ENCODE measurements at regions not wholly inside any gene's neighbourhood (a gene's known extent, or its start where the extent isn't known, plus 50 kb on each side); places are given as distances from the start of the nearest gene placed in this dataset.
"Not testable (repeated sequence)": the region's sequence is repeated elsewhere in the genome, so short reads cannot be mapped to it uniquely, and the experiment has no call there.

GRCh38 chr2:138273280-138273679, 228.3 kb upstream of the SPOPL start:
- peak; percentile 66 for DNase-seq

- DNase-seq: no peak
Observed at GRCh38 chr2:138274421-138275291, 226.9 kb upstream of the SPOPL start.

DNA sequence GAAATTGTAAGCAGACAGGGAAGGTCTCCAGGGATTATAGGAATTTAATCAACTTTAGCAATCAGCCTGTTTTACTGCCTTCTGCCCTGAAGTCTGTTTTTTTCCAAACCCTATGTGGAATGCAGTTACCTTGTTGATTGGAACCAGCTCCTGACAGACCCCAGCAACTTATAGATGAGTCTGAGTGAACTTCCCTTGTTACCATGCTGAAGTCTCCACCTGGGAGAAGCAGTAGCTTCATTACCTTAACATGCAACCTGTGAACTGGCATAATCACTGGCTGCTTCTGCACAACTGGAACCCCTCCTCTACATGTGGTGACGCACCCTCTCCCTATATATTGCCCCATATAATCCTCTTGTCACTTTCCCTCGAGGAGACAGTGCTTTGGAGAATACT, 226.3 kb upstream of the SPOPL start:
- peak; percentile 5 for DNase-seq

GRCh38 chr2:138275881-138276280, 225.7 kb upstream of the SPOPL start:
- peak; percentile 8 for DNase-seq

- DNase-seq: peak; percentile 24
Observed at GRCh38 chr2:138276339-138276738, 225.2 kb upstream of the SPOPL start.

DNA sequence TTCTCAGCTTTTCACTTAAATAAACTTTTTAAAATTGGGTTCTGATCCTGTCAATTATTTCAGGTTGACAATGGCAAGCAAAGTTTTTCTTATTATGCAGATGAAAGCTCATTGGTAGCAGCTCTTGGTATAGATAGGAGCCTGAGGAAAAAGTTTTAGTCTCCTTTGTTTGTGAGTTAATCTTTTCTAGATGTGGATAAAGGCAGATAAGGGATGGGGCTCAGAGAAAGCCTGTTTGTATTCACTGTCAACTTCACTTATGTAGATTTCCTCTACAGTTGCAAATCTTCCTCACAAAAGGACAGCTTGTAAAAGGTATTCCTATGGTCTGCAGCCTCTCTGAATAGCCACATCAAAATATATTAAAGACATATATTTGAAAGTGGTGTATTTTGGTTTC, 224.5 kb upstream of the SPOPL start:
- DNase-seq: peak; percentile 44

GRCh38 chr2:138279871-138280270, 221.7 kb upstream of the SPOPL start:
- no peak for DNase-seq

- DNase-seq: no peak
Observed at GRCh38 chr2:138280999-138281695, 220.4 kb upstream of the SPOPL start.

DNA sequence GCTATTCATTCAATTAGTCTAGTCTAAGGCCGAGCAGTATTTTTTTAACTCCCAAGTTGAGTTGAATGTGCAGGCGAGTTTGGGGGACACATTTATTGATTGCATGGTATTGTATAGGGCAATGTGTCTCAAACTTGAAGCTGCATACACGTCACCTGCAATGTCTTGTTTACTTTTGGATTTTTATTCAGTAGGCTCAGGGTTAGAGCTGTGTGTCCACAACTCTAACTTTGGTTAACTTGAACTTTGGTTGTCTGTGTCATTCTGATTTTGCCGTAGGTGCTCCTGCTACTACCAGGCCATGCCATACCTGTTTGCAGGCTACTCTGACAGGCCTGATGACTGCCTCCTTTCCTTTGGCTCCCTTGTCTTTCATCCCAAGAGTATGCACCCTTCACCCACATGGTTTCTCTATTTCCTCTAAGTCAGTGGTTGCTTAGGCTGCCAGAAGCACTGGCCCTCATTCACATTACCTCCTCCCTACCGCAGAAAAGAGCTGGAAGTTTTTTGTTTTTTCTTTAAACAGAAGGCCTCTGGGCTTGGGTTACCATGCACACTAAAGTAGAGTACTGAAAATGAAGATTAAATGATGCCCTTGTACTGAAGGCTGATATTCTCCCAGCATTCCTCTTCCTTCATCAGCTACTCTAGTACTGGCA, 219.4 kb upstream of the SPOPL start:
- DNase-seq: no peak

DNA sequence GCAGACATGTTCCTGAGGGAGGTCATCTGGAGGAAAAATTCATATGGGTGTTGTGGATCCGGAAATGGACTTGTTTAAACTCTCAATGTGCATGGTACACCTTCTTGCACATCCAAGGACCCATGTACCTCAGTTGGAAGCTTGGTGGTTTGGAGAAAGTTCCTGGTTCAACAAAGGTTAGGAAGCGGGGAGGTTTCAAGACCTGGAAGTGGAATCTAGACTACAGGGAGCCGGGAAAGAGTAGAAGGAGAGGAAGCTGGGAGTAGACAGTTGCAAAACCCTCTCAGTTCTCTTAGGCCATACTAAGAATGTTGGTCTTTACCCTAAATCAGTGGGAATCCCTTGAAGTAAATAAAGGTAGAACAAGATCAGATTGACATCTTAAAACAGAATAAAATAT, 209.8 kb upstream of the SPOPL start:
- no peak for DNase-seq

- DNase-seq: no peak
Observed at GRCh38 chr2:138293045-138293444, 208.5 kb upstream of the SPOPL start.

DNA sequence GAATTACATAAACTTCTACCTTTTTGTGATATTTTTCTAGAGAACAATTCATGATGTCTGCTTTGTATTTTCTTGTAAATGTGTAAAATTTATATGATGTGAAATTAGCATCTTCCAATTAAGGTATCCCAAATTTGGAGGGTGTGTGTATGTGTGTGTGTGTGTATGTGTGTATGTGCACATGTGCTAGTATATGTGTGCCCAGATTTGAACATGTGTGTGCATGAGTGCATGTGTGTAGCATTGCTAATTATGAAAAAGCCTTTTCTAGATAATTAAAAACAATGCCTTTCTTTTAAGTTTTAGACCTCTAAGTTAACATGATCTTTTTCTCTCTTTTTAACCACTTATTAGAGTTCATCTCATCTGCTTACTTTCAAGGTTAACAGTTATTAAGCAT, 208.0 kb upstream of the SPOPL start:
- DNase-seq: no peak

DNA sequence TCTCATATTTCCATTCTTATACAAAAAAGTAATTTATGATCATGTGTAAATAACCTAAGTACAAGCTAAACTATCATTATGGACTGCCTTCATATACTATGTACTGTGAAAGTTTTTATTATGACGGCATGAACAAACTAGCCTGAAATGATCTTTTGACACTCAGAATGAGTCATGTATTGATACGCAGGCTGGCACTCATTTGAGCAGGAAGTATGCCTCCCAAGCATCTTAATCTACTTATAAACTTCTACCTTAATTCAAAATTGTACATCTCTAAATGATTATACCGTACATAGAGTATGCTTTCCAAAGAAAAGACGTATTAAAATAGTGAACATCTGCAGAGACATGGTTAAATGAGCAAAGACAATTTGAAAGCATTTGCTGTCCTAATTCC, 207.1 kb upstream of the SPOPL start:
- peak; percentile 12 for DNase-seq

GRCh38 chr2:138296365-138296764, 205.2 kb upstream of the SPOPL start:
- no peak for DNase-seq

GRCh38 chr2:138298120-138298814, 203.3 kb upstream of the SPOPL start:
- DNase-seq: no peak

DNA sequence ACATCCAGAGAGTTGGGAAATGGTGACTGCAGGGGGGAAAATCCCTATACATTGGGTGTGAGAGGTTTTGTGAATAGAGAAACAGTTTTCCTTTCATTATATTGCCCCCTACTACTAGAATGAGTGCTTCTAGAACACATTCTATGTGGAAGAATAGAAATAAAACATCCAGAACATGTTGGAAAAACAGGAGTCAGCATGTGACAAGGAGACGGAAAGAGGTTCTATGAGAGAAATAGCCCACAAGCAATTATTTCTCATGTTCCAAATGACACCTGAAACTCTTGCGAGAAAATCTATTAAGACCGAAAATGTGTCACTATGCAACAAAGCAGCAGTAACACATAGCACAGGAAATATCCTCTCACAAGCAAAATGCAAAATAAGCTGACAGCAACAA, 202.7 kb upstream of the SPOPL start:
- no peak for DNase-seq

- no peak for DNase-seq
Observed at GRCh38 chr2:138306626-138307025, 194.9 kb upstream of the SPOPL start.

- no peak for DNase-seq
Observed at GRCh38 chr2:138307099-138307498, 194.5 kb upstream of the SPOPL start.

DNA sequence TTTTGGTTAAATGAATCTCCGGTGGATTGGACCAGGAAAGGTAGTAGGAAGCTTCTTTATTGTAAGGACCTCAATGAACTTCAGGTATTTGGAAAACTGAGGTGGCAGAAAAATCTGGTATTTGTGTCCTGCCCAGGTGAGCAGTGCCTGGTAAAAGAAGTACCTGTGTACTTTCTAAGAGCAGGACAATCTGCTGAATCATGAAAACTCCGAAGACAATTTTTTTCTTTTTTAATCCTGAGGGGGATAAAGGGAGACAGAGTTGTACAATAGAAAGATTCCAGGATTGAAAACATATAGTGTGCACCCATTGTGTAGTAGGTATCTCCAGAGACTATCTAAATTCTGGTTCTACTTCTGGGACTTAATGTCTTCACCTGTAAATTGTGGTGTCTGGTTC, 191.8 kb upstream of the SPOPL start:
- DNase-seq: no peak

- DNase-seq: no peak
Observed at GRCh38 chr2:138312061-138312460, 189.5 kb upstream of the SPOPL start.

DNA sequence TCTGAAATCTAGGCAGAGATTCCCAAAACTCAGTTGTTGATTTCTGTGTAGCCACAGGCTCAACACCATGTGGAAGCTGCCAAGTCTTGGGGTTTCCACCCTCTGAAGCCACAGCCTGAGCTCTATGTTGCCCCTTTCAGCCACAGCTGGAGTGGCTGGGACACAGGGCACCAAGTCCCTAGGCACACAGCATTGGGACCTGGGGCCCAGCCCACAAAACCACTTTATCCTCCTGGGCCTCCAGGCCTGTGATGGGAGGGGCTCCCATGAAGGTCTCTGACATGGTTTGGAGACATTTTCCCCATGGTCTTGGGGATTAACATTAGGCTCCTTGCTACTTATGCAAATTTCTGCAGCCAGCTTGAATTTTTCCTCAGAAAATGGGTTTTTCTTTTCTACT, 186.0 kb upstream of the SPOPL start:
- DNase-seq: not testable (repeated sequence)

- DNase-seq: no peak
Observed at GRCh38 chr2:138319616-138320015, 182.0 kb upstream of the SPOPL start.

DNA sequence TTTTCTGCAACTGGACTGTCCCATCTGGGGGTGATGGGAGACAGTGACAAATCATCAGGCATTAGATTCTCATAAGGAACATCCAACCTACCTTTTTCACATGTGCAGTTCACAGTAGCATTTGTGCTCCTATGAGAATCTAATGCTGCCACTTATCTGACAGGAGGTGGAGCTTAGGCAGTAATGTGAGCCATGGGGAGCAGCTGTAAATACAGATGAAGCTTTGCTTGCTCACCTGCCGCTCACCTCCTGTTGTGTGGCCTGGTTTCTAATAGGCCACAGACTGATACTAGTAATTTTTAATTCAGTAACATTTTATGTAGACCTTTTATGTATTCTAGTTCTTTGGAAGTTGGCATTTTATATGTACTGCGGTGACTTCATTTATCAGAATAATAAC, 180.1 kb upstream of the SPOPL start:
- DNase-seq: no peak

Measured in eye (tissue), 1 donor.